ENCODE measurements at regions not wholly inside any gene's neighbourhood (a gene's known extent, or its start where the extent isn't known, plus 50 kb on each side); places are given as distances from the start of the nearest gene placed in this dataset.

DNA sequence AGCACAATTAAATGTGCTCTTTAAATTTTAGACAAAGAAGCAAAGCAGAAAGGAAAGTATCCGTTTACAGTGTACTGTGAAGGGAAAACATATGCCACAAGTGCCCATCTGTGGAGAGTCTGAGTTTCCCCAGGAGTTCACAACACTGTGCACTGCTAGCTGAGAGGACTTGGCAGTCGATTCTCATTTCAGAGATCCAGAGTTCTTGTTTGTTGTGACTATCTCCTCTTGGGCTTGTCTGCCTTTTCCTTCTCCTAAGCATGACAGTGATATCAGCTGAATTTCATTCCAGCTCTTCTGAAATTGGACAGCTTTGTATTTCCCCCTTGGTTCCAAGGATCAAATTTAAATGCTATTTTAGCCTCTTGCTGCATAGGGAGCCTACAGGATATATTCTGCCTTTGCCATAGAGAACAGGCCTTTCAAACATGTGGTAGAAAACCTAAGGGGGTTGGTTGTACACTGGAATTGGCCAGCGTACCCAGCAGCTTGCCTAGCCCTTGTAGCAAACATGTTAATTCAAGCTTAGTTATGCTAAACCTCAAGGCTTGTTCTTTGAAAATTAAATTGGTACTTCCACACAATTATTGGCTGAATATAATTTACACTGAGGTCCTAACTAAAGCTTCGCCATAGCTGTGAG is 259.2 kb upstream of the NOVA1 start:
- DNase-seq: no peak
- TF ChIP-seq, protein P1, sequence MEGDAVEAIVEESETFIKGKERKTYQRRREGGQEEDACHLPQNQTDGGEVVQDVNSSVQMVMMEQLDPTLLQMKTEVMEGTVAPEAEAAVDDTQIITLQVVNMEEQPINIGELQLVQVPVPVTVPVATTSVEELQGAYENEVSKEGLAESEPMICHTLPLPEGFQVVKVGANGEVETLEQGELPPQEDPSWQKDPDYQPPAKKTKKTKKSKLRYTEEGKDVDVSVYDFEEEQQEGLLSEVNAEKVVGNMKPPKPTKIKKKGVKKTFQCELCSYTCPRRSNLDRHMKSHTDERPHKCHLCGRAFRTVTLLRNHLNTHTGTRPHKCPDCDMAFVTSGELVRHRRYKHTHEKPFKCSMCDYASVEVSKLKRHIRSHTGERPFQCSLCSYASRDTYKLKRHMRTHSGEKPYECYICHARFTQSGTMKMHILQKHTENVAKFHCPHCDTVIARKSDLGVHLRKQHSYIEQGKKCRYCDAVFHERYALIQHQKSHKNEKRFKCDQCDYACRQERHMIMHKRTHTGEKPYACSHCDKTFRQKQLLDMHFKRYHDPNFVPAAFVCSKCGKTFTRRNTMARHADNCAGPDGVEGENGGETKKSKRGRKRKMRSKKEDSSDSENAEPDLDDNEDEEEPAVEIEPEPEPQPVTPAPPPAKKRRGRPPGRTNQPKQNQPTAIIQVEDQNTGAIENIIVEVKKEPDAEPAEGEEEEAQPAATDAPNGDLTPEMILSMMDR (IDR thresholded peaks at IDR 0.05): no peak
- no peak for TF ChIP-seq POLR2A (IDR thresholded peaks at IDR 0.05)
- WGBS, 2 donors: 44 to 62% methylated on average over 4 of the region's 4 CpGs
- no peak overlapping the region for H3K4me3 ChIP-seq (replicated peaks in 1 of 3)
- intact Hi-C loops (cut with DNase I): no loop called here
- no peaks in the 10 kb centered on the region for H3K27me3 ChIP-seq
- no peaks in the 10 kb centered on the region for H3K4me1 ChIP-seq
- H3K36me3 ChIP-seq: no peaks in the 10 kb centered on the region
- H3K9me3 ChIP-seq: no peaks in the 10 kb centered on the region
- peak overlapping the region in 1 of 3 donors; percentile 2 for H3K27ac ChIP-seq

DNA sequence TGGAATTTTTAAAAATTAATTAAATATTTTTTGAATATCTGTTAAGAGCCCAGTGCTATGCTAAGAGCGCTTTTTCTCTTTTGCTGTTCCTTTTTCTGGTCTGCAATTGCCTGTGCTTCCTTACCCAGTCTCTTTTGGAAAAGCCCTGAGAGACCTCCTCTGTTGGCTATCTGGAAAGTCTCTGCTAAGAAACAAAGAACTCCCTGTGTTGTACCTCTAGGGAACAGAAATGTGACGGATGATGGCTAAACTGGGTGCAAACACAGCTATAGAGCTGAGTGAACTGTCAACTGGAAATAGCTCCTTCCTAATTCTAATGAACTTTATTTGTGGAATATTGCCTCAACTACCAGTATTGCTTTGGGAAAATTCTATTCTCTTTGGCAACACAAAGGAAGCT is 261.6 kb upstream of the NOVA1 start:
- intact Hi-C loops (cut with DNase I): no loop called here
- Histone ChIP-seq H3K36me3 (no peaks in the 10 kb centered on the region), H3K4me3 (replicated peaks in 1 of 3) (no peak overlapping the region), H3K27me3 (no peaks in the 10 kb centered on the region), H3K4me1 (no peaks in the 10 kb centered on the region), H3K9me3 (no peaks in the 10 kb centered on the region), H3K27ac (no peak overlapping the region)
- WGBS, 2 donors: 91% methylated on average over 2 of the region's 2 CpGs
- TF ChIP-seq POLR2A (IDR thresholded peaks at IDR 0.05): no peak
- TF ChIP-seq, protein P1 (IDR thresholded peaks at IDR 0.05): no peak
- DNase-seq: no peak

DNA sequence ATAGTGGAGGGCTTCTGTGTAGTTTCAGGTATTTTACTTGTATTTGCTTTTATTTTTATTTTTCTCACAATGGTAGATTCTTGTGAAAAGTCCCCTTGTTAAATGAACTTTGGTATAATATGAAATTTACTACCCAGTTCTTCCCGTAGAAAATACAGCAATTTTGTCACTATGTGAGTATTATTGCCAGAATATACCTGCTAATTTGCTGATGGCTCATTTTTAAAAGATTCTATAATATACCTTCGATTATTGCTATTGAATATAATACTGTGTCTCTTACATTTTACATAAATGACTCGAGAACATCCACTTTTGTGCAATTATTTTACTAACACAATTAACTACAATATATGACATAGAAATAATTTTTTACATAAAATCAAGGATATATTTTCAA is 262.3 kb upstream of the NOVA1 start:
- intact Hi-C loops (cut with DNase I): no loop called here
- 82 to 89% methylated on average over 3 of the region's 3 CpGs for WGBS, 2 donors
- TF ChIP-seq POLR2A (IDR thresholded peaks at IDR 0.05): no peak

DNA sequence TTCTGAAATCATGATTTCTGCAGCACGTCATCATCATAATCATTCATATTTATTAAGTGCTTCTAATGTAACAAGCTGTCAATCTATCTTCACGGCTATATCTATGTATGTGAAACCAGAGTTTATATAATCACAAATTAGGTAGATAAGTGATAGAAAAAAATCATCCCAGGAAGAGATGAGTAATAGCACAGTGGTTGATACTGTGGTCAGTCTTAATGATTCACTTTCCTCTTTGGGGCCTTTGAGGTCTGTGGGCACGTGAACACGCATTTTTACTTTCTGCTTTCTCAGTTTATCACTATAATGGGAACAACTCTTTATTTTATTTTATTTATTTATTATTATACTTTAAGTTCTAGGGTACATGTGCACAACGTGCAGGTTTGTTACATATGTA is 265.9 kb upstream of the NOVA1 start:
- no peak overlapping the region for H3K4me3 ChIP-seq (replicated peaks in 1 of 3)
- H3K36me3 ChIP-seq: no peaks in the 10 kb centered on the region
- intact Hi-C loops (cut with DNase I): no loop called here
- 79 to 83% methylated on average over 5 of the region's 5 CpGs for WGBS, 2 donors
- no peak for DNase-seq
- H3K27ac ChIP-seq: no peak overlapping the region
- no peaks in the 10 kb centered on the region for H3K4me1 ChIP-seq
- H3K9me3 ChIP-seq: no peaks in the 10 kb centered on the region
- H3K27me3 ChIP-seq: no peaks in the 10 kb centered on the region
- TF ChIP-seq POLR2A (IDR thresholded peaks at IDR 0.05): no peak
- TF ChIP-seq, protein P1 (IDR thresholded peaks at IDR 0.05): no peak

More for the DNA sequence above, 262.3 kb upstream of the NOVA1 start:
- Histone ChIP-seq H3K4me1 (no peaks in the 10 kb centered on the region), H3K4me3 (replicated peaks in 1 of 3) (no peak overlapping the region), H3K9me3 (no peaks in the 10 kb centered on the region), H3K27me3 (no peaks in the 10 kb centered on the region), H3K36me3 (no peaks in the 10 kb centered on the region), H3K27ac (no peak overlapping the region)
- DNase-seq: no peak

DNA sequence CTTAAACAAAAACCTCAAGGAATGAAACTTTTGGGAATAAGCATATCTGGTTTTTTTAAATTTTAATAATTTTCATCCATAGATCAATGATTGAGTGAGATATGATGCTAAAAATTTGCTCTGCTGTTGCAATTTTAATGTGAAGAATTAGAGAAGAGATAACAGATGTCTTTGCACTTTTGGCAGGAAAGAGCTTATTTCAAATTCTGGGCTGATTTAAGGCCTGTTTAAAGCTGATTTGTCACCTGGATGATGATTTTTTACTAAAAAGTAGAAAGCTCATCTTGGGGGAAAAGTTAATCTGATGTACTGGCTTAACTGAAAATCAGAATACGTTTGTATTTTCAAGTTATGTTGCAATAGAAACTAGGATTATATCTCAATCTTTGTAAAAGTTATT is 268.9 kb upstream of the NOVA1 start:
- no peak for DNase-seq
- no peaks in the 10 kb centered on the region for H3K36me3 ChIP-seq
- H3K9me3 ChIP-seq: no peaks in the 10 kb centered on the region
- intact Hi-C loops (cut with DNase I): no loop called here
- no peaks in the 10 kb centered on the region for H3K4me1 ChIP-seq
- no peak overlapping the region for H3K27ac ChIP-seq
- no peaks in the 10 kb centered on the region for H3K27me3 ChIP-seq
- no peak overlapping the region for H3K4me3 ChIP-seq (replicated peaks in 1 of 3)
- 62 to 64% methylated on average over 1 of the region's 1 CpG for WGBS, 2 donors
- no peak for TF ChIP-seq POLR2A (IDR thresholded peaks at IDR 0.05)
- TF ChIP-seq, protein P1 (IDR thresholded peaks at IDR 0.05): no peak

All from thyroid gland (tissue), 4 donors.